IPS-18c (cell line): ENCODE measurements at regions not wholly inside any gene's neighbourhood (a gene's known extent, or its start where the extent isn't known, plus 50 kb on each side); places are given as distances from the start of the nearest gene placed in this dataset.

Experiments used
- H3K4me3 ChIP-seq: 2 replicates; pipeline ENCODE4 v1.7.0; 2013; ENCODE audit warnings: low read depth, mild to moderate bottlenecking, low read length, moderate library complexity; ENCODE audit not compliant: insufficient read depth
- H3K9me3 ChIP-seq: one replicate; pipeline ENCODE4 v1.6.1; 2013; ENCODE audit warnings: mild to moderate bottlenecking, low read length, moderate library complexity; ENCODE audit not compliant: control insufficient read depth, insufficient read depth

- Histone ChIP-seq H3K4me3 (no peak overlapping the region), H3K9me3 (no peaks in the 10 kb centered on the region)
Observed at GRCh38 chrX:94455782-94456181, 781.8 kb downstream of the FAM133A start.

DNA sequence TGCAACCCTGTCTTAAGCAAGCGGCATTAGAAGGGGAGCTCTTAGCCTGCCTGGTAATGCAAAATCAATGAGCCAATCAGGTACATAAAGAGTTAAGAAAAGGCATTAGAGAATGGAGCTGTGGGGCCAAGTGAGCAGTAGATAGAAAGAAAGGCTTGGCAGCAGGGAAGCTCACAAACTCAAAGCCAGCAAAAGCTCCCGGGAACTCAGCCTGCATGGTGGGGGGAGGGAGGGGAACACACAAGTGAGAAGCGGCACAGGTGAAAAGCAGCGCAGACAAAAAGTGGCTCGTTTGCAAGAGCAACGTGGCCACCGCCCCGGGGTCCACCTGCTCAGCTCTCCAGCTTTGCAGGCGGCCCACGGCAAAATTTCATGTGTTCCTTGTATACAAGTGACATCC, 818.5 kb downstream of the FAM133A start:
- H3K9me3 ChIP-seq: no peaks in the 10 kb centered on the region
- H3K4me3 ChIP-seq: no peak overlapping the region

DNA sequence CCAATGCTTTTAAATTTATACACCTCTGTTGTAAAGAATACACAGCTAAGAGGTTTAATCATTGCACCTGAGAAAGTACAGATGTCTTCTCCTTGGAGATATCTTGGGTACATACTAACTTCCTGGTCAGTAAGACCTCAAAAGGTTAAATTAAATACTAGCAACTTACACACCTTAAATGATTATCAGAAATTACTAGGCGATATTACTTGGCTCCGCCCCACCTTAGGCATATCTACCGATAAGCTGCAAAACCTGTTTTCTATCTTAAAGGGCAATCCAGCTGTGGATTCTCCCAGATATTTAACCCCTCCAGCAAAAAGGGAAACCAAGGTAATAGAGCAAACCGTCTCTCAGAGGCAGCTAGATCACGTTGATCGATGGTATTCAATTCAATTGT, 819.4 kb downstream of the FAM133A start:
- H3K9me3 ChIP-seq: no peaks in the 10 kb centered on the region
- H3K4me3 ChIP-seq: no peak overlapping the region

- Histone ChIP-seq H3K9me3 (no peaks in the 10 kb centered on the region), H3K4me3 (no peak overlapping the region)
Observed at GRCh38 chrX:94511564-94511963, 837.6 kb downstream of the FAM133A start.

DNA sequence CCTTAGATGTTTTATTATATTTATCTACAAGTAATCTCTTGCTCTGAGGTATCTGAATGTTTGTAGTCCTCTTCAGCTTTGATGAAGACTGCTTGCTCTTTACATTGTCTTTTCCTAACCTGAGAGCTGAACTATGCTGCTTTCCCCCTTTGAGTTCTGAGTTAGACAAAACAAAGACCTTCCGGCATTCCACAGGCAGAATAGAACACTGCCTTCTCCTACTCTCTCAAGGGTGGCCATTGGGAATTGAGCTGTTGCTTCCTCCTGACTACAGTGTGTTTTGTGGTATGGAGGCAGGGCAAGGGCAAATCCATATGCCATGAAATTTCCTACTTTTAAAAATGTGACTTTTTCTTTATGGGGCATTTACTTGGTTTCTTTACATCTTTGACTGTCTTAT, 841.0 kb downstream of the FAM133A start:
- H3K4me3 ChIP-seq: no peak overlapping the region

GRCh38 chrX:94524867-94525266, 850.9 kb downstream of the FAM133A start:
- H3K9me3 ChIP-seq: peaks cover 7% of the 10 kb centered on the region
- H3K4me3 ChIP-seq: no peak overlapping the region

More for the DNA sequence above, 841.0 kb downstream of the FAM133A start:
- H3K9me3 ChIP-seq: no peaks in the 10 kb centered on the region

- no peak overlapping the region for H3K4me3 ChIP-seq
- H3K9me3 ChIP-seq: no peaks in the 10 kb centered on the region
Observed at GRCh38 chrX:94545722-94546121, 871.7 kb downstream of the FAM133A start.

GRCh38 chrX:94551831-94552230, 877.8 kb downstream of the FAM133A start:
- Histone ChIP-seq H3K9me3 (no peaks in the 10 kb centered on the region), H3K4me3 (no peak overlapping the region)

- Histone ChIP-seq H3K4me3 (no peak overlapping the region), H3K9me3 (peaks cover 4% of the 10 kb centered on the region)
Observed at GRCh38 chrX:94560930-94561329, 886.9 kb downstream of the FAM133A start.

DNA sequence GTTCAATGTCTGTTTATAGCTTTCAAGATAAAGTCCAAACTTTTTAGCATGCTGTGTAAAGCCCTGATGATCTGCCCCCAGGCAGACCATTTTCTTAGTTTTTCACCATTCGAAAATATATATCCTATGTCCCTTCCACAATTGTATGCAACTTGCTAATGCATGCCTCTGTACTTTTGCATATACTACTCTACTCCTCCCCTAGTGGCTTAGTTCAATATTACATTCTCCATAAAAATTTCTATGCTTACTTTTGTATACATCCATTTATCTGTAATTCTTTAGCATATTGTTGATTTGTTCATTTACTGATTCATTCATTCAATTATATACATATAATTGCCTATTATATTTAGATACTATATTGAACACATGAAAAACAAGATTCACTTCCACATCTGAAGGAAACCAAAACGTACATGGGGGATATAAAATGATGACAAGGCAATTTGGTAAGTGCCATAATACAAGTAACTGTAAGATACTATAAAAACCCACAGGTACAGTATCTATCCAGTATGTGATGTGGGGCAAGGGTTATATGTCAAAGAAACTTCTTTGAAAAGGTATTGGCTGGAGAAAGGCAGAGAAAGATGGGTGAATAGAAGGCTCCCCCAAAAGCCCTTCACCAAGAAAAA, 902.5 kb downstream of the FAM133A start:
- Histone ChIP-seq H3K4me3 (no peak overlapping the region), H3K9me3 (no peaks in the 10 kb centered on the region)

- H3K9me3 ChIP-seq: no peaks in the 10 kb centered on the region
- no peak overlapping the region for H3K4me3 ChIP-seq
Observed at GRCh38 chrX:94600077-94600476, 926.1 kb downstream of the FAM133A start.

GRCh38 chrX:94612140-94612539, 938.1 kb downstream of the FAM133A start:
- H3K9me3 ChIP-seq: peaks cover 5% of the 10 kb centered on the region
- no peak overlapping the region for H3K4me3 ChIP-seq

DNA sequence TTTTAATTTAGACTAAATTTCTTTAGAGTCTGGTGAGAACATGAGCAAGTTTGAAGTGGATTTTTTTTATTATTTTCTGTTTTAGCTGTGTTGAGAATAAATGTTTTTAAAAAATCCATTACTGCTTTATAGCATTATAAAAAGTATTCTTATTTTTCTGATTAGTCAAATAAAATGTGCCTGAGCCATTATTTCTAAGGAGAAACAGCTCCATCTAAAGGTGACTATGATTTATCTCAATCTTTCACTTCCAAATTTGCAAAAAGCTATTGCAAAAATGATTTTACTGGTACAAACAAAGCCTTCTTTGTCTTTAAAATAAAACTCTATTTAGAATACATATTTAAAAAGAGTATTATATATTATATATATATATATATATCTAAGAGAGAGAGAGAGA, 959.2 kb downstream of the FAM133A start:
- peaks cover 13% of the 10 kb centered on the region for H3K9me3 ChIP-seq
- no peak overlapping the region for H3K4me3 ChIP-seq

- peaks cover 17% of the 10 kb centered on the region for H3K9me3 ChIP-seq
- H3K4me3 ChIP-seq: no peak overlapping the region
Observed at GRCh38 chrX:94635003-94635402, 961.0 kb downstream of the FAM133A start.

GRCh38 chrX:94645726-94646125, 971.7 kb downstream of the FAM133A start:
- Histone ChIP-seq H3K4me3 (no peak overlapping the region), H3K9me3 (no peaks in the 10 kb centered on the region)

- no peak overlapping the region for H3K4me3 ChIP-seq
Observed at GRCh38 chrX:94655180-94655579, 981.2 kb downstream of the FAM133A start.

GRCh38 chrX:94662689-94663088, 988.7 kb downstream of the FAM133A start:
- no peak overlapping the region for H3K4me3 ChIP-seq
- H3K9me3 ChIP-seq: peaks cover 5% of the 10 kb centered on the region

More at GRCh38 chrX:94655180-94655579, 981.2 kb downstream of the FAM133A start:
- peaks cover 5% of the 10 kb centered on the region for H3K9me3 ChIP-seq

- peaks cover 14% of the 10 kb centered on the region for H3K9me3 ChIP-seq
Observed at GRCh38 chrX:94676285-94676684, 1002.3 kb downstream of the FAM133A start.

GRCh38 chrX:94686071-94686470, 1012.1 kb downstream of the FAM133A start:
- Histone ChIP-seq H3K4me3 (no peak overlapping the region), H3K9me3 (peaks cover 3% of the 10 kb centered on the region)

More at GRCh38 chrX:94676285-94676684, 1002.3 kb downstream of the FAM133A start:
- H3K4me3 ChIP-seq: no peak overlapping the region
